K562 (cell line): ENCODE measurements at regions not wholly inside any gene's neighbourhood (a gene's known extent, or its start where the extent isn't known, plus 50 kb on each side); places are given as distances from the start of the nearest gene placed in this dataset.

Source experiments
- HIVEP1 ChIP-seq: fragments of 250-450 bp; sonication (Bioruptor Pico); IDR thresholded peaks from 2 replicates; pipeline ENCODE4 v1.4.0; 2020; ENCODE audit warnings: mild to moderate bottlenecking
- ZBTB11 ChIP-seq, 3 experiments: fragments of 200-800 bp in 1 of 3; fragments of 250-450 bp in 1 of 3; fragments of 450-650 bp in 1 of 3; sonication (Bioruptor Pico) in 1 of 3; sonication (Bioruptor generic) in 1 of 3; formaldehyde crosslinking in 1 of 3; IDR thresholded peaks; 2 replicates each; pipeline versions ENCODE4 v1.6.1 to v1.8.0; 2016 to 2022; ENCODE audit warnings: mild to moderate bottlenecking in 2 of 3, missing genetic modification characterization in 2 of 3, missing compliant biosample characterization in 1 of 3, moderate library complexity in 1 of 3
- TF ChIP-seq, protein P1 (sequence below), 2 experiments: fragments of 450-650 bp; IDR thresholded peaks; 2 replicates each; pipeline ENCODE4 v1.6.1; 2016; ENCODE audit warnings: mild to moderate bottlenecking in 2 of 2, borderline replicate concordance in 1 of 2, low read depth in 1 of 2, moderate library complexity in 1 of 2
- TF ChIP-seq, protein P2 (sequence below), 2 experiments: fragments of 450-650 bp; IDR thresholded peaks; 2 replicates each; pipeline ENCODE4 v1.6.1; 2018; ENCODE audit warnings: mild to moderate bottlenecking in 2 of 2, low read depth in 1 of 2; ENCODE audit not compliant: partially characterized antibody in 2 of 2

- TF ChIP-seq, protein P1, sequence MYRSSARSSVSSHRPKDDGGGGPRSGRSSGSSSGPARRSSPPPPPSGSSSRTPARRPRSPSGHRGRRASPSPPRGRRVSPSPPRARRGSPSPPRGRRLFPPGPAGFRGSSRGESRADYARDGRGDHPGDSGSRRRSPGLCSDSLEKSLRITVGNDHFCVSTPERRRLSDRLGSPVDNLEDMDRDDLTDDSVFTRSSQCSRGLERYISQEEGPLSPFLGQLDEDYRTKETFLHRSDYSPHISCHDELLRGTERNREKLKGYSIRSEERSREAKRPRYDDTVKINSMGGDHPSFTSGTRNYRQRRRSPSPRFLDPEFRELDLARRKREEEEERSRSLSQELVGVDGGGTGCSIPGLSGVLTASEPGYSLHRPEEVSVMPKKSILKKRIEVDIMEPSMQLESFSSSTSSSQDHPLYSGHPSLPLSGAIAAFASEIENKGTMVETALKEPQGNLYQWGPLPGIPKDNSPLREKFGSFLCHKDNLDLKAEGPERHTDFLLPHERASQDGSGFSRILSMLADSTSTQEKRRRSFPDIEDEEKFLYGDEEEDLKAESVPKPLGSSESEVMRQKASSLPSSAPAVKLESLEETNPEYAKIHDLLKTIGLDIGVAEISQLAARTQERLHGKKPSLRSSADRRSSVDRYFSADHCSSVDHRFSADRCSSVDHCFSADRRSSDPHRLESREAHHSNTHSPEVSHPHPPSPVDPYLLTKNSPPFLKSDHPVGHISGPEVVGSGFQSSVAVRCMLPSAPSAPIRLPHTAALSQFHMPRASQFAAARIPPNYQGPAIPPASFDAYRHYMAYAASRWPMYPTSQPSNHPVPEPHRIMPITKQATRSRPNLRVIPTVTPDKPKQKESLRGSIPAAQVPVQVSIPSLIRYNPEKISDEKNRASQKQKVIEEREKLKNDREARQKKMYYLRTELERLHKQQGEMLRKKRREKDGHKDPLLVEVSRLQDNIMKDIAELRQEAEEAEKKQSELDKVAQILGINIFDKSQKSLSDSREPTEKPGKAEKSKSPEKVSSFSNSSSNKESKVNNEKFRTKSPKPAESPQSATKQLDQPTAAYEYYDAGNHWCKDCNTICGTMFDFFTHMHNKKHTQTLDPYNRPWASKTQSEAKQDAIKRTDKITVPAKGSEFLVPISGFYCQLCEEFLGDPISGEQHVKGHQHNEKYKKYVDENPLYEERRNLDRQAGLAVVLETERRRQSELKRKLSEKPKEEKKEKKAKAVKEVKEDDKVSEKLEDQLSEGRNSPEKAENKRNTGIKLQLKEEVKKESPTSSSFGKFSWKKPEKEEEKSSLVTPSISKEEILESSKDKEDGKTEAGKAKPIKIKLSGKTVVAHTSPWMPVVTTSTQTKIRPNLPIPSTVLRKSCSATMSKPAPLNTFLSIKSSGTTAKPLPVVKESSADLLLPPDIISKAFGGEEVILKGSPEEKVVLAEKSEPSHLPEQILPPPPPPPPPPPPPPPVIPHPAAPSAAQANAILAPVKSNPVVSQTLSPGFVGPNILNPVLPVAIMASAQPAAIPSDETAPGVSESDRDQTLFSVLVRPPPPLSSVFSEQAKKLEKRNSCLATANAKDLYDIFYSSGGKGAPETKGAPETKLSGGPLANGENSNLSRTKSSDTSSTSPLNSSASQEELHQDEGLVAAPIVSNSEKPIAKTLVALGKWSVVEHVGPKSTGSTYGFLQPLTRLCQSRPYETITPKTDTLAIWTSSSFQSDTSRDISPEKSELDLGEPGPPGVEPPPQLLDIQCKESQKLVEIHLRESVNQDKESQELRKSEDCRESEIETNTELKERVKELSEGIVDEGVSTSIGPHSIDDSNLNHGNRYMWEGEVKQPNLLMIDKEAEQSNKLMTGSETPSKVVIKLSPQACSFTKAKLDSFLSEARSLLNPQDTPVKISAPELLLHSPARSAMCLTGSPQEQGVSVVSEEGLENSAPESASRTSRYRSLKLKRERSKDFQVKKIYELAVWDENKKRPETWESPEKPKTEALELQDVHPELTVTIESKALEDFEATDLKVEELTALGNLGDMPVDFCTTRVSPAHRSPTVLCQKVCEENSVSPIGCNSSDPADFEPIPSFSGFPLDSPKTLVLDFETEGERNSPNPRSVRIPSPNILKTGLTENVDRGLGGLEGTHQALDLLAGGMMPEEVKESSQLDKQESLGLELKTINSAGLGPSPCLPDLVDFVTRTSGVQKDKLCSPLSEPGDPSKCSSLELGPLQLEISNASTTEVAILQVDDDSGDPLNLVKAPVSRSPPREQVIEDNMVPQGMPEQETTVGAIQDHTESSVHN (IDR thresholded peaks at IDR 0.05; ENCODE audit: borderline replicate concordance in 1 of 2, low read depth in 1 of 2) = no peak
- TF ChIP-seq, protein P2, sequence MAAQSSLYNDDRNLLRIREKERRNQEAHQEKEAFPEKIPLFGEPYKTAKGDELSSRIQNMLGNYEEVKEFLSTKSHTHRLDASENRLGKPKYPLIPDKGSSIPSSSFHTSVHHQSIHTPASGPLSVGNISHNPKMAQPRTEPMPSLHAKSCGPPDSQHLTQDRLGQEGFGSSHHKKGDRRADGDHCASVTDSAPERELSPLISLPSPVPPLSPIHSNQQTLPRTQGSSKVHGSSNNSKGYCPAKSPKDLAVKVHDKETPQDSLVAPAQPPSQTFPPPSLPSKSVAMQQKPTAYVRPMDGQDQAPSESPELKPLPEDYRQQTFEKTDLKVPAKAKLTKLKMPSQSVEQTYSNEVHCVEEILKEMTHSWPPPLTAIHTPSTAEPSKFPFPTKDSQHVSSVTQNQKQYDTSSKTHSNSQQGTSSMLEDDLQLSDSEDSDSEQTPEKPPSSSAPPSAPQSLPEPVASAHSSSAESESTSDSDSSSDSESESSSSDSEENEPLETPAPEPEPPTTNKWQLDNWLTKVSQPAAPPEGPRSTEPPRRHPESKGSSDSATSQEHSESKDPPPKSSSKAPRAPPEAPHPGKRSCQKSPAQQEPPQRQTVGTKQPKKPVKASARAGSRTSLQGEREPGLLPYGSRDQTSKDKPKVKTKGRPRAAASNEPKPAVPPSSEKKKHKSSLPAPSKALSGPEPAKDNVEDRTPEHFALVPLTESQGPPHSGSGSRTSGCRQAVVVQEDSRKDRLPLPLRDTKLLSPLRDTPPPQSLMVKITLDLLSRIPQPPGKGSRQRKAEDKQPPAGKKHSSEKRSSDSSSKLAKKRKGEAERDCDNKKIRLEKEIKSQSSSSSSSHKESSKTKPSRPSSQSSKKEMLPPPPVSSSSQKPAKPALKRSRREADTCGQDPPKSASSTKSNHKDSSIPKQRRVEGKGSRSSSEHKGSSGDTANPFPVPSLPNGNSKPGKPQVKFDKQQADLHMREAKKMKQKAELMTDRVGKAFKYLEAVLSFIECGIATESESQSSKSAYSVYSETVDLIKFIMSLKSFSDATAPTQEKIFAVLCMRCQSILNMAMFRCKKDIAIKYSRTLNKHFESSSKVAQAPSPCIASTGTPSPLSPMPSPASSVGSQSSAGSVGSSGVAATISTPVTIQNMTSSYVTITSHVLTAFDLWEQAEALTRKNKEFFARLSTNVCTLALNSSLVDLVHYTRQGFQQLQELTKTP (IDR thresholded peaks at IDR 0.05; ENCODE audit: low read depth in 1 of 2, partially characterized antibody in 2 of 2) = no peak
- TF ChIP-seq HIVEP1 = no peak
- no peak for TF ChIP-seq ZBTB11 (CRISPR knock-in tag; IDR thresholded peaks at IDR 0.05)
These were observed 310.7 kb downstream of the DUSP10 start (continued) for GRCh38 chr1:221431068-221431651.
